ENCODE measurements at regions not wholly inside any gene's neighbourhood (a gene's known extent, or its start where the extent isn't known, plus 50 kb on each side); places are given as distances from the start of the nearest gene placed in this dataset.

DNA sequence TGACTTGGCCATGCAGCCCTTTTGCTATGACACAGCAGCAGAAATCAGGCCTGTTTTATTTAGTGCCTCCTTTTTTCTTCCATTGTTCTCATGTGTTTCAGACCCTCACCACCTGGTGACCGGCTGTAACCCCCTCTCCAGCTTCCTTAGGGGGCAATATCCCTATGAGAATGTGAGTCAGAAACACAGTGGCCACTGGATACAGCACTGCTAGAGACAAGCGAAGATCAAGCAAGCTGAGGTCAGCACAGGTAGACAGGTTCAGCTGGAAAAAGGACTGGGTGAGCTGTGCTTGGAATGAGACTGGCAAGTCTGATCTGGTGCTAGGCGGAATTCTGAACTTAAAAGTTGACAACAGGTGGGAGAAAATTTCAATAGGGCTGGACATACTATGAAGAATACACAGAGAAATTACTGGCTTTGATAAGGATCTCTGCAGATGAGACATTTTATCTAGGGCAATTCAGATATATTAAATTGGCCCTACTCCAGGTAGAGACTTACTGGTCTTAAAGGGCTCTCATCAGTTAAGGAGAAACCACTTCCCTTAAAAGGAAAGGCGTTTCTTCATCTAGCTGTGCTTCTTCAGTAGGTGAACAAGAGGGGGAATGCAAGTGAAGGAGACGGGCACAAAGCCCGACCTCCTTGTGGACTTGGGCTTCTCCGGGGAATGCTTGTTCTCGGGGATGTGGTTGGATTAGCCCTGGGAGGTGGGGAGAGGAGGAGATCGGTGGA lies 83.3 kb downstream of the ERCC5 start:
- no peak overlapping the region for H3K4me3 ChIP-seq (ENCODE audit: low read depth, low read length)

More for the DNA sequence above, 83.3 kb downstream of the ERCC5 start:
- Histone ChIP-seq H3K36me3 (ENCODE audit: control insufficient read depth in 2 of 2, insufficient read depth in 1 of 2, low read length in 2 of 2) (no peaks in the 10 kb centered on the region), H3K9me3 (ENCODE audit: control insufficient read depth, insufficient read depth, low read depth, low read length) (no peaks in the 10 kb centered on the region), H3K4me1 (ENCODE audit: control insufficient read depth, insufficient read depth, low read length) (no peaks in the 10 kb centered on the region), H3K27ac (ENCODE audit: extremely low read depth, low read depth, low read length) (no peak overlapping the region)
- ChIA-PET POLR2A (no interaction called here), CTCF (interaction anchor here (0.6 to 0.9 kb wide), 2 partner anchors 11 to 17 kb away, joined by 3 read pairs; no protein-coding TSS in a partner anchor)
- TF ChIP-seq ZNF202 (tag by site-specific recombination; IDR thresholded peaks at IDR 0.05; ENCODE audit: borderline replicate concordance) (no peak), SETDB1 (IDR thresholded peaks at IDR 0.05; ENCODE audit: insufficient read length, low read length) (no peak), ZNF785 (tag by site-specific recombination; IDR thresholded peaks at IDR 0.05) (no peak), ZNF561 (tag by site-specific recombination; IDR thresholded peaks at IDR 0.05; ENCODE audit: borderline replicate concordance) (no peak), ZNF10 (tag by site-specific recombination; IDR thresholded peaks at IDR 0.05) (no peak), ZNF19 (tag by site-specific recombination; IDR thresholded peaks at IDR 0.05; ENCODE audit: low read depth) (no peak), MYNN (tag by site-specific recombination; IDR thresholded peaks at IDR 0.05; ENCODE audit: borderline replicate concordance) (no peak), ZNF843 (tag by site-specific recombination; IDR thresholded peaks at IDR 0.05) (no peak), ZBTB20 (tag by site-specific recombination; IDR thresholded peaks at IDR 0.05) (no peak), ZNF777 (tag by site-specific recombination; IDR thresholded peaks at IDR 0.05; ENCODE audit: borderline replicate concordance) (no peak), ZNF488 (tag by site-specific recombination; IDR thresholded peaks at IDR 0.05) (no peak), ZNF211 (tag by site-specific recombination; IDR thresholded peaks at IDR 0.05; ENCODE audit: low read depth) (no peak), GLIS2 (tag by site-specific recombination; IDR thresholded peaks at IDR 0.05) (no peak), ZNF692 (tag by site-specific recombination; IDR thresholded peaks at IDR 0.05) (no peak), ZNF404 (tag by site-specific recombination; IDR thresholded peaks at IDR 0.05) (no peak), ZNF626 (tag by site-specific recombination; IDR thresholded peaks at IDR 0.05) (no peak)
- TF ChIP-seq, protein P1, sequence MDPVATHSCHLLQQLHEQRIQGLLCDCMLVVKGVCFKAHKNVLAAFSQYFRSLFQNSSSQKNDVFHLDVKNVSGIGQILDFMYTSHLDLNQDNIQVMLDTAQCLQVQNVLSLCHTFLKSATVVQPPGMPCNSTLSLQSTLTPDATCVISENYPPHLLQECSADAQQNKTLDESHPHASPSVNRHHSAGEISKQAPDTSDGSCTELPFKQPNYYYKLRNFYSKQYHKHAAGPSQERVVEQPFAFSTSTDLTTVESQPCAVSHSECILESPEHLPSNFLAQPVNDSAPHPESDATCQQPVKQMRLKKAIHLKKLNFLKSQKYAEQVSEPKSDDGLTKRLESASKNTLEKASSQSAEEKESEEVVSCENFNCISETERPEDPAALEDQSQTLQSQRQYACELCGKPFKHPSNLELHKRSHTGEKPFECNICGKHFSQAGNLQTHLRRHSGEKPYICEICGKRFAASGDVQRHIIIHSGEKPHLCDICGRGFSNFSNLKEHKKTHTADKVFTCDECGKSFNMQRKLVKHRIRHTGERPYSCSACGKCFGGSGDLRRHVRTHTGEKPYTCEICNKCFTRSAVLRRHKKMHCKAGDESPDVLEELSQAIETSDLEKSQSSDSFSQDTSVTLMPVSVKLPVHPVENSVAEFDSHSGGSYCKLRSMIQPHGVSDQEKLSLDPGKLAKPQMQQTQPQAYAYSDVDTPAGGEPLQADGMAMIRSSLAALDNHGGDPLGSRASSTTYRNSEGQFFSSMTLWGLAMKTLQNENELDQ (tag by site-specific recombination; IDR thresholded peaks at IDR 0.05; ENCODE audit: low read depth) = no peak

Data from HEK293 (cell line).